CD4-positive, alpha-beta T cell treated with Interleukin-6 for 4 hours (primary cell): ENCODE measurements at regions not wholly inside any gene's neighbourhood (a gene's known extent, or its start where the extent isn't known, plus 50 kb on each side); places are given as distances from the start of the nearest gene placed in this dataset.
"Not testable (repeated sequence)": the region's sequence is repeated elsewhere in the genome, so short reads cannot be mapped to it uniquely, and the experiment has no call there.

Experiments
- DNase-seq: peaks from one replicate; pipeline ENCODE4 v3.0.0-alpha.2; 2020; ENCODE audit warnings: mixed read lengths

- no peak for DNase-seq
These were observed 108.5 kb downstream of the SOCS6 start for GRCh38 chr18:70397259-70397925.

- not testable (repeated sequence) for DNase-seq
These were observed 106.9 kb downstream of the SOCS6 start for GRCh38 chr18:70395771-70396170.

- DNase-seq, result no peak
These were observed 105.8 kb downstream of the SOCS6 start for GRCh38 chr18:70394672-70395071.

- no peak for DNase-seq
These were observed 101.7 kb downstream of the SOCS6 start for GRCh38 chr18:70390371-70391090.

GRCh38 chr18:70389036-70389435, 100.2 kb downstream of the SOCS6 start:
- DNase-seq, result not testable (repeated sequence)

- DNase-seq, result no peak
These were observed 98.2 kb downstream of the SOCS6 start for GRCh38 chr18:70387027-70387426.

GRCh38 chr18:70386582-70386981, 97.7 kb downstream of the SOCS6 start:
- no peak for DNase-seq

GRCh38 chr18:70385474-70385873, 96.6 kb downstream of the SOCS6 start:
- no peak for DNase-seq

- DNase-seq, result no peak
These were observed 95.4 kb downstream of the SOCS6 start for GRCh38 chr18:70384181-70384790.

- DNase-seq, result no peak
These were observed 94.3 kb downstream of the SOCS6 start for GRCh38 chr18:70382992-70383717.

GRCh38 chr18:70382017-70382416, 93.2 kb downstream of the SOCS6 start:
- no peak for DNase-seq

- no peak for DNase-seq
These were observed 92.4 kb downstream of the SOCS6 start for GRCh38 chr18:70380915-70381896.
